Superior temporal gyrus (tissue), 1 donor: ENCODE measurements at regions not wholly inside any gene's neighbourhood (a gene's known extent, or its start where the extent isn't known, plus 50 kb on each side); places are given as distances from the start of the nearest gene placed in this dataset.
A peak's percentile ranks its signal among the peaks of the same experiment; 100 is the strongest.
"Not testable (repeated sequence)": the region's sequence is repeated elsewhere in the genome, so short reads cannot be mapped to it uniquely, and the experiment has no call there.

Experiments used
- DNase-seq: peaks from one replicate; pipeline ENCODE4 v3.0.0-alpha.2; 2016; ENCODE audit errors: extremely low spot score

- no peak for DNase-seq
Measured at GRCh38 chr4:101670370-101670769, 120.2 kb upstream of the BANK1 start.

DNA sequence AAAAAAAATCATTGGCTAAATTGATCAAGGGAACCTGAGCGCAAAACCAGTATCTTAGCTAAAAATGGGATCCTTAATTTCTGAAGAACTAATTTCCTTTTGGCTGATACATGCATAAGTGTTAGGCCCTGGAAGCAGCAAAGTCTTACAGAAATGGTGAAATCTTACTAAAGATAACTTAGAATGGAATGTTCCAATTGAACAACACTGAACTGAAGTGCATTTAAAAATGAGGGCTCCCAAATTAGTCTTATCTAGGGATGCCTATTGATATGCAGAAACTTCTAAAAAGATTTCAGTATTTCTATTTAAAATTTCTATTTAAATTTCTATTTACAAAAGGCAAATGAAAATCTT lies 120.7 kb upstream of the BANK1 start:
- DNase-seq, result no peak

- no peak for DNase-seq
Measured at GRCh38 chr4:101669138-101669831, 121.2 kb upstream of the BANK1 start.

DNA sequence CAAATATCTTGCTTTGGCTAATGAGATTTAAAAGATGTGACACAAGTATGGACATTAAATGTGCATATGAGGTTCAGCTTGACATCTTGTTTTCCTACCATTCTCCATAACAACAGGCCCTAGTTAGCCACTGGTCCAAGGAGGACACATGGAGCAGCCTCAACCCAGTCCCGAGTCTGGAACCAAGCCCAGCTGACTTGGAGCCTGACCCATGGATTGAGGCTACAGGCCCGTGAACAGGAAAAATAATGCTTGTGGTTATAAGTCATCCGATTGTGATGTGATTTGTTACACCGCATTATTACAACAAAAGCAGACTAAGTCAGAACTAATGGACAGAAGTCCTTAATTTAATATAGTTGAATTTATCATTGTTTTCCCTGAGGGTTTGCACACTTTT lies 123.2 kb upstream of the BANK1 start:
- no peak for DNase-seq

DNA sequence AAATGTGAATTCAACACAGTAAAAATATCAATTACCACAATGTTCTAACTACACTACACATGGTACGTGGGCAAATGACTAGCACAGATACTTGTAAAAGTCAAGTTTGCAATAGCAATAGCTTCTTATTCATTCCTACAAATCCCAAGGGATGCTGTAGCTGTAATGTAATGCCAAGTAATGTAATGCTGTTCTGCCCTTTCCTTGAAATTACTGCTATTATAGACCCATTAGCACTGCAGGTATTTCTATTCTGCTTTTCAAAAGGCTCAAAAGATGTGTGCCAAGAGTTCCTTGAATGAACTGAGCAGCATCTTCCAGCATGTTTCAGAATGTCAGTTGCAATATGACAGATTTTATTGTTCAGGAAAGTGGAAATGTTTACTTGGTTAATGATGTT lies 129.9 kb upstream of the BANK1 start:
- no peak for DNase-seq

- no peak for DNase-seq
Measured at GRCh38 chr4:101655857-101656256, 134.7 kb upstream of the BANK1 start.

GRCh38 chr4:101655005-101655404 lies 135.5 kb upstream of the BANK1 start:
- no peak for DNase-seq

DNA sequence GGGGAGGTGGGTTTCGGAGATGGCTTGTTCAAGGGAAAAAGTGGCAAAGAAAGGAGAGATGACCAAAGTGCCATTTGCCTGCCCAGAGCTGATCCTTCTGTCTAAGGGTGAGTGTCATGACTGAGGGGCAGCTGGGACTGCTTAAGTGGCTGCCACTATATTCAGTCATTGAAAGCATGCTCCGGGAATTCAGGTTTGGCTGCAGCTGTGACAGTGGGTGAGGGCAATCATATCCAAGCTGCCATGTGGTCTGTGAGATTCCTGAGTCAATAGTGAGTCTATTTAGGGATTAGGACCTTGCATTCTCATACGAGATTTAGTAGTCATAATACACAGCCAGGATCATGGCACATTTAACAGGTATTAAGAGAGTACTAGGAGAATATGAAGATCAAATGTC lies 138.8 kb upstream of the BANK1 start:
- no peak for DNase-seq

- peak; percentile 17 for DNase-seq
Measured at GRCh38 chr4:101649790-101650515, 140.6 kb upstream of the BANK1 start.

DNA sequence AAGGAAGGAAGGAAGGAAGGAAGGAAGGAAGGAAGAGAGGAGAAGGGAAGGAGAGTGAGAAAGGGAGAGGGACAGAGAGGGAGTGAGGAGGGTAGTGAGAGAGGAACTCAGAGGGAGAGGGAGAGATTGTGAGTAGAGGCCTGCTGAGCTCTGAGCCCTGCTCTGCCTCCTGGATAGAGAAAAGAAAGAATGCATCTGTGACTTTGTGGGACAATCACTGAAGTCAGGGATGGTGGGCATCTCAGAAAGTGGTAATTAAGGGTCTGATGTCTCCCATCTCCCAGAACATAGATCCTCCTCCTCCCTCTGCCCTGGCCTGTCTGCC lies 142.9 kb upstream of the BANK1 start:
- DNase-seq, result no peak

- DNase-seq, result no peak
Measured at GRCh38 chr4:101644516-101644915, 146.0 kb upstream of the BANK1 start.

- DNase-seq, result no peak
Measured at GRCh38 chr4:101643186-101643837, 147.2 kb upstream of the BANK1 start.

GRCh38 chr4:101632766-101633165 lies 157.8 kb upstream of the BANK1 start:
- DNase-seq, result not testable (repeated sequence)

- DNase-seq, result no peak
Measured at GRCh38 chr4:101630319-101630986, 160.1 kb upstream of the BANK1 start.

GRCh38 chr4:101621120-101621519 lies 169.4 kb upstream of the BANK1 start:
- no peak for DNase-seq

DNA sequence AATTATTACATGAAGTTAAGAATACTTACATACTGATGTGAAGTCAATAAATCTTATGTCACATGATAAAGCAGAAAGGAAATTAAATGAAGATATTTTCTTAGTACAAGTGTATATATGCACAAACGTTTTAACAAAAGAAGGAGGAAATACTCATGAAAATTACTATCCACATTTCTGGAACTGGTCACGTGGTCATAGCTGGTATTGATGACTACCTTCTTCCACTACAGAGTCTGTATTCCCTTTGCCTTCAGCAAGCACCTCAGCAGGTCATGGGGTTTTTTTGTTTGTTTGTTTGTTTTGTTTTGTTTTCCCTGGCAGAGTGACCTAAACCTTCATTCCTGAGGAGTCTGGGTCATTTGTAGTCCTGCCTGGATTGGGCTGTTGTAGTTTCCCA lies 174.9 kb upstream of the BANK1 start:
- DNase-seq, result no peak

- not testable (repeated sequence) for DNase-seq
Measured at GRCh38 chr4:101606989-101607388, 183.5 kb upstream of the BANK1 start.

DNA sequence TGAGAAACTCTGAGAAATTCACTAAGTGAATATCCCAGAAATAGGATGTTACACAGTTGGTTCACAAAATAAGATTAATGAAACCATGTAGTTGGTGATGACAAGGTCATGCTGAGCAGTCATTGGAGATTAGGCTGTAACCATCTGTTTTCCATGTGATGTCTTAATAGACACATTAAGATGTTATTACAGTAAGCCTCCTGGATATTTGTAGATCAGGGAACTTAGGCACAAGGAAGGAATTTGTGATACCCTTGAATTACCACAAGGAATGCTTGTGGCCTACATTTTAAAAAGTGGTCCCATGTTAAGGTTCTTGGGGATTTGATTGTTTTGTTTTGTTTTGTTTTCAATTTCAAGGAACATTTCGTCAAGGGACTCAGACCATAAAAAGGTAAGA lies 185.6 kb upstream of the BANK1 start:
- DNase-seq, result no peak

GRCh38 chr4:101600287-101600686 lies 190.2 kb upstream of the BANK1 start:
- no peak for DNase-seq

- DNase-seq, result no peak
Measured at GRCh38 chr4:101599620-101600019, 190.9 kb upstream of the BANK1 start.

GRCh38 chr4:101596781-101597552 lies 193.6 kb upstream of the BANK1 start:
- DNase-seq, result no peak

DNA sequence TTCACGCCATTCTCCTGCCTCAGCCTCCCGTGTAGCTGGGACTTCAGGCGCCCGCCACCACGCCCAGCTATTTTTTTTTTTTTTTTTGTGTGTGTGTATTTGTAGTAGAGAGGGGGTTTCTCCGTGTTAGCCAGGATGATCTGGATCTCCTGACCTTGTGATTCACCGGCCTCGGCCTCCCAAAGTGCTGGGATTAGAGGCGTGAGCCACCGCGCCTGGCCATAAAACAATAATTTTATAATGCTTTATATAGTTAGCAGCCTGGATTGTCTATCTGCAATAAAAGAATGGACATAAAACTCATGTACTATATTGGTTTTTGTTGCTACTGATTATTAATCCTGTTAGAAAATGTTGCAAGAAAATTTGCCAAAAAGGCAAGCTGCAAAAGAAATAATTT lies 195.9 kb upstream of the BANK1 start:
- no peak for DNase-seq
